ENCODE measurements at regions not wholly inside any gene's neighbourhood (a gene's known extent, or its start where the extent isn't known, plus 50 kb on each side); places are given as distances from the start of the nearest gene placed in this dataset.

- TF ChIP-seq, protein P1, sequence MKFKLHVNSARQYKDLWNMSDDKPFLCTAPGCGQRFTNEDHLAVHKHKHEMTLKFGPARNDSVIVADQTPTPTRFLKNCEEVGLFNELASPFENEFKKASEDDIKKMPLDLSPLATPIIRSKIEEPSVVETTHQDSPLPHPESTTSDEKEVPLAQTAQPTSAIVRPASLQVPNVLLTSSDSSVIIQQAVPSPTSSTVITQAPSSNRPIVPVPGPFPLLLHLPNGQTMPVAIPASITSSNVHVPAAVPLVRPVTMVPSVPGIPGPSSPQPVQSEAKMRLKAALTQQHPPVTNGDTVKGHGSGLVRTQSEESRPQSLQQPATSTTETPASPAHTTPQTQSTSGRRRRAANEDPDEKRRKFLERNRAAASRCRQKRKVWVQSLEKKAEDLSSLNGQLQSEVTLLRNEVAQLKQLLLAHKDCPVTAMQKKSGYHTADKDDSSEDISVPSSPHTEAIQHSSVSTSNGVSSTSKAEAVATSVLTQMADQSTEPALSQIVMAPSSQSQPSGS (CRISPR knock-in tag; IDR thresholded peaks at IDR 0.05; ENCODE audit: borderline replicate concordance, low read depth), result no peak
- no peak for TF ChIP-seq ZNF121 (CRISPR knock-in tag; IDR thresholded peaks at IDR 0.05)
- no peak for TF ChIP-seq CTCF (IDR thresholded peaks at IDR 0.05)
- TF ChIP-seq GABPB1 (CRISPR knock-in tag; IDR thresholded peaks at IDR 0.05), result no peak
- no peak for TF ChIP-seq SP1 (CRISPR knock-in tag; conservative IDR thresholded peaks at IDR 0.05)
- TF ChIP-seq RELA (CRISPR knock-in tag; IDR thresholded peaks at IDR 0.05; ENCODE audit: borderline replicate concordance), result no peak
- TF ChIP-seq ZNF138 (CRISPR knock-in tag; conservative IDR thresholded peaks at IDR 0.05), result no peak
- TF ChIP-seq USF1 (CRISPR knock-in tag; IDR thresholded peaks at IDR 0.05), result no peak
- no peak for TF ChIP-seq NR2C2 (CRISPR knock-in tag; IDR thresholded peaks at IDR 0.05)
- no peak for TF ChIP-seq PREB (CRISPR knock-in tag; IDR thresholded peaks at IDR 0.05; ENCODE audit: borderline replicate concordance)
- TF ChIP-seq FOXJ3 (CRISPR knock-in tag; IDR thresholded peaks at IDR 0.05; ENCODE audit: borderline replicate concordance), result no peak
- TF ChIP-seq, protein P2, sequence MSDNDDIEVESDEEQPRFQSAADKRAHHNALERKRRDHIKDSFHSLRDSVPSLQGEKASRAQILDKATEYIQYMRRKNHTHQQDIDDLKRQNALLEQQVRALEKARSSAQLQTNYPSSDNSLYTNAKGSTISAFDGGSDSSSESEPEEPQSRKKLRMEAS (CRISPR knock-in tag; IDR thresholded peaks at IDR 0.05), result no peak
- no peak for TF ChIP-seq MYBL2 (CRISPR knock-in tag; IDR thresholded peaks at IDR 0.05)
These were observed 1169.2 kb downstream of the OTOL1 start for GRCh38 chr3:162665684-162666391.

All from WTC11 (cell line).